PC-9 (cell line): ENCODE measurements at regions not wholly inside any gene's neighbourhood (a gene's known extent, or its start where the extent isn't known, plus 50 kb on each side); places are given as distances from the start of the nearest gene placed in this dataset.

Source experiments
- EZH2 ChIP-seq: fragments of 200-600 bp; sonication (generic); IDR thresholded peaks from 2 replicates; pipeline ENCODE4 v1.8.0; 2017; ENCODE audit warnings: antibody characterized with exemption, low read depth
- TF ChIP-seq, protein P1 (sequence below): fragments of 200-600 bp; sonication (generic); conservative IDR thresholded peaks from 2 replicates; pipeline ENCODE4 v1.6.1; 2017; ENCODE audit warnings: mixed run types, antibody characterized with exemption, mild to moderate bottlenecking, moderate library complexity

DNA sequence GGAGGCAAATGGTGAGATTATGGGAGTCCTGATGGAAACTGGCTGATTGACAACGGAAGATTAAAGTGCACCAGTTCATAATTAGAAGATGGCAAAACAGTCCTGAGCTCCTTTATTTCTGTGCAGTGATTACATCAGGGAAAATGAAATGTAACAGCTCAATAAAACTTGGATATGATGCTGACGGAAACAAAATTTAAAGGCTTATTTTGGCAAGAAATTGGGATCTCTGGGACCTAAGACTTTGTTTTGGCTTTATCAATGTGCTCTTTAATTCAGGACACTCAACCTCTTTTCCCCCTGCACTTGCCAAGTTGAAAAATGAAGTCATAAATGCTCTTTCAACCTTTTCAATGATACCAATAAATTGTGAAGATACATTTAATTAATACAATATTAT lies 226.8 kb downstream of the C6orf118 start:
- TF ChIP-seq, protein P1, sequence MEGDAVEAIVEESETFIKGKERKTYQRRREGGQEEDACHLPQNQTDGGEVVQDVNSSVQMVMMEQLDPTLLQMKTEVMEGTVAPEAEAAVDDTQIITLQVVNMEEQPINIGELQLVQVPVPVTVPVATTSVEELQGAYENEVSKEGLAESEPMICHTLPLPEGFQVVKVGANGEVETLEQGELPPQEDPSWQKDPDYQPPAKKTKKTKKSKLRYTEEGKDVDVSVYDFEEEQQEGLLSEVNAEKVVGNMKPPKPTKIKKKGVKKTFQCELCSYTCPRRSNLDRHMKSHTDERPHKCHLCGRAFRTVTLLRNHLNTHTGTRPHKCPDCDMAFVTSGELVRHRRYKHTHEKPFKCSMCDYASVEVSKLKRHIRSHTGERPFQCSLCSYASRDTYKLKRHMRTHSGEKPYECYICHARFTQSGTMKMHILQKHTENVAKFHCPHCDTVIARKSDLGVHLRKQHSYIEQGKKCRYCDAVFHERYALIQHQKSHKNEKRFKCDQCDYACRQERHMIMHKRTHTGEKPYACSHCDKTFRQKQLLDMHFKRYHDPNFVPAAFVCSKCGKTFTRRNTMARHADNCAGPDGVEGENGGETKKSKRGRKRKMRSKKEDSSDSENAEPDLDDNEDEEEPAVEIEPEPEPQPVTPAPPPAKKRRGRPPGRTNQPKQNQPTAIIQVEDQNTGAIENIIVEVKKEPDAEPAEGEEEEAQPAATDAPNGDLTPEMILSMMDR: no peak
- no peak for TF ChIP-seq EZH2
